C4-2B (cell line): ENCODE measurements at regions not wholly inside any gene's neighbourhood (a gene's known extent, or its start where the extent isn't known, plus 50 kb on each side); places are given as distances from the start of the nearest gene placed in this dataset.

Source experiments
- CTCF ChIP-seq: fragments of 450-650 bp; conservative IDR thresholded peaks from 2 replicates; pipeline ENCODE4 v1.5.1; 2017; ENCODE audit warnings: mild to moderate bottlenecking
- ZFX ChIP-seq: fragments of 450-650 bp; IDR thresholded peaks from 2 replicates; pipeline ENCODE4 v1.6.1; 2017

GRCh38 chr1:58135821-58136321 lies 410.7 kb downstream of the OMA1 start:
- TF ChIP-seq CTCF (no peak), ZFX (no peak)
